Stimulated activated naive CD8-positive, alpha-beta T cell treated with anti-CD3 and anti-CD28 coated beads, Interleukin-15, Interleukin-2, amounts not matched to agents 100 ng/mL and 50 ng/mL, for 24 hours (primary cell): ENCODE measurements at regions not wholly inside any gene's neighbourhood (a gene's known extent, or its start where the extent isn't known, plus 50 kb on each side); places are given as distances from the start of the nearest gene placed in this dataset.

Source experiments
- H3K27ac Mint-ChIP-seq: one replicate; pipeline ENCODE4 v1.8.0; 2021; ENCODE audit warnings: mild to moderate bottlenecking, mixed read lengths
- H3K27me3 Mint-ChIP-seq: one replicate; pipeline ENCODE4 v1.8.0; 2021; ENCODE audit warnings: mixed read lengths
- H3K36me3 Mint-ChIP-seq: one replicate; pipeline ENCODE4 v1.8.0; 2021; ENCODE audit warnings: low read depth, mixed read lengths
- H3K4me1 Mint-ChIP-seq: one replicate; pipeline ENCODE4 v1.8.0; 2021; ENCODE audit warnings: low read depth, mixed read lengths
- H3K4me3 Mint-ChIP-seq: one replicate; pipeline ENCODE4 v1.8.0; 2021; ENCODE audit warnings: mild to moderate bottlenecking, mixed read lengths
- H3K9me3 Mint-ChIP-seq: one replicate; pipeline ENCODE4 v1.8.0; 2021; ENCODE audit warnings: mixed read lengths

DNA sequence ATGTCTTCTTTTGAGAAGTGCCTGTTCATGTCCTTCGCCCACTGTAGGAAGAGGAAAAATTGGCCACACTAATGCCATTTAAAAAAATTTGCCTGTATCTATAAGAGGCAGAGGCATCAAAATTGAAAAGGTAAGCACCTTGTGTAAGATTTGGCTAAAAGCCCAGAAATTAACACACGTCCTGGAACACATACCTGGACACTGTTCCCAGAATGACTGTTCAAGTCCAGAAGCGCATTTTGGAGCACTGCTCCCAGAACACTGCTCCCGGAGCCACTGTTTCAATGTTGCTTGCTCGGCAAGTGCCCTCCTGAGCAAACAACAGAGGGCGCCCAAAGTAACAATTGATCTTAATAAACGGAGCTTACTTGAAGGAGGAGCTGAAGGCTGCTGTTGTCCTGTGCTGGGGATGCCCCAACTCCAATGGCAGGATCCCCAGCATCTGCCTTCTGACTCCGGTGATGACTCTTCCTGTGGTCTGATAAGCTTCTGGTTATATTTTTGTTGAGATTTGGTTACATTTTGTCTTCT lies 1958.6 kb downstream of the C4orf33 start:
- Mint-ChIP-seq H3K4me1 (no peaks in the 10 kb centered on the region), H3K9me3 (peaks cover 12% of the 10 kb centered on the region), H3K4me3 (no peak overlapping the region), H3K27ac (no peak overlapping the region), H3K27me3 (no peaks in the 10 kb centered on the region), H3K36me3 (no peaks in the 10 kb centered on the region)

DNA sequence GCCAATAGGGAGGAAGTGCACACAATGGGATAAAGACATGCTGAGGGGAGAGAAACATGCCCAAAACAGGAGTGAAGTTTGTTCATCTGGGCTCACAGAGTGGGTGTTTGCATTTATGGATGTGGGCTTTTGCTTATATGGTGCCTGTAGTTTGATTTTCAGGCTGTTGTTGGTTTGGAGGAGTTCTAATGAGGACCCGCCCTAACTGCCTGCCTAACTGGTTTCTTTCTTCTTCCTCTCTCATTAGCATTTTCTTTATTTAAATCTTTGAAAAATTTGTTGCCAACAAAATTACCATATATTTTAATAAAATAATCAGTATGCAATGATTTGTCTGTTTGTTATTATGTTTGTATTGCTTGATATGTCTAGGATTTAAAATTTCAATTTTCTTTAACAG lies 1965.8 kb downstream of the C4orf33 start:
- no peak overlapping the region for H3K27ac Mint-ChIP-seq
- H3K4me3 Mint-ChIP-seq, result no peak overlapping the region
- peaks cover 15% of the 10 kb centered on the region for H3K9me3 Mint-ChIP-seq
- no peaks in the 10 kb centered on the region for H3K4me1 Mint-ChIP-seq
- H3K27me3 Mint-ChIP-seq, result no peaks in the 10 kb centered on the region
- H3K36me3 Mint-ChIP-seq, result no peaks in the 10 kb centered on the region

DNA sequence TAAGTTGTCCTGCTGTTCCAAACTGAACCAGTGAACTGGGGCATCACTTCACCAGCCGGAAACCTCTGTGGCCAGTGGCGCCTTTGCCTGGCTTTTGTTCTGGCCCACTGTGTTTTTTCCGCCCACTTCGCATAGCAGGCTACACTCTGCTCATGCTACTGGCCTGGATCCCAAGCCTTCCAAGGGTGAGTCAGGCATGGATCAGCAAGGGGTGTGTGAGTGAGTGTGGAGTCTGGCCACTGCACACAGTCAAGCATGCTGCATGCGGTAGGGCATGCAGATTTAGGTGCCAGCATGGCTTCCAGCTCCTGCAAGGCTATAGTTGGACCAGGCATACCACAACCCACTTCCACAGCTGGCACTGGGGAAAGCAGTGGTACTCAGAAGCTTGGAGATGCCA lies 1967.9 kb downstream of the C4orf33 start:
- Mint-ChIP-seq H3K4me1 (no peaks in the 10 kb centered on the region), H3K9me3 (peaks cover 11% of the 10 kb centered on the region), H3K4me3 (no peak overlapping the region), H3K27me3 (no peaks in the 10 kb centered on the region), H3K36me3 (no peaks in the 10 kb centered on the region), H3K27ac (no peak overlapping the region)

DNA sequence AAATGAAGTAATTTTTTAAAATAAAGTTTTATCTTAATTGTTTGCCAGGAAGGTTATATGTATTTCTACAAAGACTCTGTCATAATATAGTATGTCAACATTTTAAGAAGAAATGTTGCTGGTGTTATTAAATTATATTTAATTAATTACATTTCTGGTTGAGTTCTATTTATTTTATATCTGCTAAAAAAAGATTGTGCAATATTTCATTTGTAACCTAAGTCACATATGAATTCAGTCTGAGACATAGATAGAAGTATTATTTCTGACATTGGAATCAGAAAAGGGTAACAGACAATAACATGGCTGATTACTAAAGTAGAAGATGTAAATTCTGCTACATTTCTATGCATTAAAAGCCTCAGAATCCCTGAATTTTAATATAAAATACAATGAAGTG lies 1985.1 kb downstream of the C4orf33 start:
- H3K4me3 Mint-ChIP-seq, result no peak overlapping the region
- no peaks in the 10 kb centered on the region for H3K27me3 Mint-ChIP-seq
- no peaks in the 10 kb centered on the region for H3K9me3 Mint-ChIP-seq
- no peaks in the 10 kb centered on the region for H3K36me3 Mint-ChIP-seq
- no peak overlapping the region for H3K27ac Mint-ChIP-seq
- H3K4me1 Mint-ChIP-seq, result no peaks in the 10 kb centered on the region

DNA sequence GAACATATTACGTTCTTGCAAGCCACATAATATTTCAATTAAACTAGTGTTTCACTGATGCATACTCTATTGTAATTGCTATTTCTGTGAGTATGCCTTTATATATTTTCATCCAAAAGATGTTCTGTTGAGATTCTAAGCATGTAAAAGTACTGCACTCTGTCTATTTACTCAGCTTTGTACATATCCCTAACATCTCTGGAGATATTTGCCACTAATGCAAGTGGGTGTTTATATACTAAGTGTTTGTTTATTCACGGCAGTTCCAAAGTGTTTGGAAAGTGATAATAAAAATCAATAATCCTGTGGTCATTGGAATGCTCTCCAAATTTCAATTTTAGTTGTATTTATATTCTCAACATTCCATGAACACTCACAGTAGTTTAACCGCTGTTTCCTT lies 1989.0 kb downstream of the C4orf33 start:
- H3K27ac Mint-ChIP-seq, result no peak overlapping the region
- H3K9me3 Mint-ChIP-seq, result no peaks in the 10 kb centered on the region
- H3K27me3 Mint-ChIP-seq, result no peaks in the 10 kb centered on the region
- no peaks in the 10 kb centered on the region for H3K36me3 Mint-ChIP-seq
- no peaks in the 10 kb centered on the region for H3K4me1 Mint-ChIP-seq
- H3K4me3 Mint-ChIP-seq, result no peak overlapping the region

DNA sequence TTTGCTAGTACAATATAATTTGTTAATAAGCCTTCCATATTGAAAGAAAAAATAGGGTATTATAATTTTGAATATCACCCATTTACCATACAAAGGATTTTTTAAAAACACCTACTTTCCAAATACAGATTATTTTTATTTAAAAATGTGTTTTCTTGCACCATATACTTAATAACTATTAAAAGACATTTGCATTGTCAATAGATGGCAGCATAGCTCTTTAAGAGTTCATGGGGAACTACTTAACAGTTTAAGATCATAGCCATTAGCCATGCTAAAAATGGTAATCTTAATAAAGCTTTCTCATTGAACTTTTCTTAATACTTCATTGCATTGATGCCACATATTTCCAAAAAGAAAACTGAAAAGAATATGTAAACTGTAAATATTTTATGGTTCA lies 1995.9 kb downstream of the C4orf33 start:
- Mint-ChIP-seq H3K4me1 (no peaks in the 10 kb centered on the region), H3K36me3 (no peaks in the 10 kb centered on the region), H3K27me3 (no peaks in the 10 kb centered on the region), H3K27ac (no peak overlapping the region), H3K9me3 (no peaks in the 10 kb centered on the region), H3K4me3 (no peak overlapping the region)

DNA sequence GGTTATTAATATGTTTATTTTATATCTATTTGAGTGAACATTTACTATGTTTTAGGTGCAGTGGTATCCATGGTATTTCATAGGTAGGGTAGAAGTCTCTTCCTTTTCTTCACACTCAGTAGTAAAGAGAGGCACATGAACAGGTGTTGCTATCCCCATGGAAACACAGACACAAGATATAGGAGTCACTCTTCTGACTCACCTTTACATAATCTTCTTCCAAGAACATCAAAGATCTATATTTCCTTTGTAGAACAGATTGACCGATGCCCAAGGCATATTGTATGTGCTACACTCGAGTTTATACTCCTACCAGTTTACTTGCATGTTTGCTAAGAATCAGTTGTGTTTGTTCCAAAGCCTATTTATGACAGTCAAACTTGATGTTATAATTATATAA lies 1997.4 kb downstream of the C4orf33 start:
- H3K9me3 Mint-ChIP-seq, result no peaks in the 10 kb centered on the region
- H3K4me1 Mint-ChIP-seq, result no peaks in the 10 kb centered on the region
- H3K4me3 Mint-ChIP-seq, result no peak overlapping the region
- no peaks in the 10 kb centered on the region for H3K27me3 Mint-ChIP-seq
- no peak overlapping the region for H3K27ac Mint-ChIP-seq
- no peaks in the 10 kb centered on the region for H3K36me3 Mint-ChIP-seq

DNA sequence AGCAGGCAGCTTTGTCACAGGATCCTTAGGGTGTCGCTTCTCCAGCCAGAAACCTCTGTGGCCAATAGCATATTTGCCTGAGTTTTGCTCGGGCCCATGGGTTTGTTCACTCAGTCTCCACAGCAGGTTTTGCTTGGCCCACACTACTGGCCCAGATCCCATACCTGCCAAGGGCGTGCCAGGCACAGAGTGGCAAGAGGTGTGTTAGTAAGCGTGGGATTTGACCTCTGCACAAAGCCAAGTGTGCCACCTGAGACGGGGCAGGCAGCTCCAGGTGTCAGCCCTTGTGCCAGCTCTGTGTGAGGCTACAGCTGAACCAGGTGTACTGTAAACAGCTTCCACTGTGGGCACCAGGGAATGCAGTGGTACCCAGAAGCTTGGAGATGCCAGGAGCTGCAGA lies 2003.0 kb downstream of the C4orf33 start:
- Mint-ChIP-seq H3K4me1 (no peaks in the 10 kb centered on the region), H3K4me3 (no peak overlapping the region), H3K27me3 (no peaks in the 10 kb centered on the region), H3K9me3 (peaks cover 5% of the 10 kb centered on the region), H3K27ac (no peak overlapping the region), H3K36me3 (no peaks in the 10 kb centered on the region)

DNA sequence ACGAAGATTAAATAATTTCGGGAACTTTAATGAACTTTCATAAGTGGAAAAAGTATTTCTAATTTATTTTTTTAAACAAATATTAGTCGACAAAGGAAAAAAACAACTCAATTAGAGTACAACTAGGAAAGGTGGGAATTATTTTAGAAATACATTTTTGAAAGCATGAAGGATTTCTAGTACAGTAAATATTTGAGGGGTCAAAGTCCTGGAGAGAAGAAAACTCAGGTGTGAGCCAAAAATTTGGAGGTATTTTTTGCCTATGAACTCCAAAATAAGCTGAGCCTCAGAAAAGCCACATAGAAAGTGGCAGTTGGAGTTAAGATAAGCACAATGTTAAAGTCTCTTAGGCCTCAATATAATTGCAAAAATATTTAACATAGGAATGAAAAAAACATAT lies 2017.3 kb downstream of the C4orf33 start:
- H3K9me3 Mint-ChIP-seq, result peaks cover 4% of the 10 kb centered on the region
- H3K4me1 Mint-ChIP-seq, result no peaks in the 10 kb centered on the region
- no peak overlapping the region for H3K27ac Mint-ChIP-seq
- H3K27me3 Mint-ChIP-seq, result no peaks in the 10 kb centered on the region
- H3K4me3 Mint-ChIP-seq, result no peak overlapping the region
- no peaks in the 10 kb centered on the region for H3K36me3 Mint-ChIP-seq

DNA sequence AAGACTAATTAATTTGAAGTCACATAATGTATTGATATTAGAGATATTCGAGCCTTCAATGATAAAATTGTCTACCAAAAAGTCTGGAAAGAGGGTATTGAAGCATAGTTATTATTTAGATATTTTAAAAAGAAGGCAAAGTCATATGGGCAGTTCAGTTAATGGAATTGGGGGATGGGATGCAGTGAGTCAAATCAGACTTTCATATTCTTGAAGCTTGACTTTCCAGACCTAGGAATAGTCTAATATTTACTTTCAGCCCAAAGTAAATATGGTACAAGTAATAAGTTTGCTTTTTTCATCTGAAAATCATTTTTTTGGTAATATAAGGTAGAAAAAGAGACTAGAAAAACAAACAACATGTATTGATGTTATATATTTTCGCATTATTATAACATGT lies 2017.8 kb downstream of the C4orf33 start:
- H3K4me3 Mint-ChIP-seq, result no peak overlapping the region
- H3K27me3 Mint-ChIP-seq, result no peaks in the 10 kb centered on the region
- peaks cover 4% of the 10 kb centered on the region for H3K9me3 Mint-ChIP-seq

DNA sequence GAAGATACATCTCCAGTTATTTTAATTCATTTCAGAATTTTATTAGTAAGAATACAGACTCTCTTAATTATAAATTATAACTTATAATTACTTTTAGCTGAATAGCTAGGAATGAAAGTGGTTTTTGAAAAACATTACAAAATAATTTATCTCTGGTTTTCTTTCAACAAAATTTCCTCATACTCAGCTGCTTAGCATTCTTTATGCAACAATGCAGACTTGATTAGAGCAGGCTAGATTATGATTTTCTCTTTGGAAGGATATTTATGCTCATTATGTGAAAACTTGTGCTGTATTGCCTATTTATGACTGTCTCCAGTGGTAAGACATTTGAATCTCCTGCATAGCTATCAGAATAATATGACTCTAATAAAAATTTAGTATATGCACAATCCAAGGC lies 2023.7 kb downstream of the C4orf33 start:
- Mint-ChIP-seq H3K4me1 (no peaks in the 10 kb centered on the region), H3K27me3 (no peaks in the 10 kb centered on the region), H3K36me3 (no peaks in the 10 kb centered on the region), H3K4me3 (no peak overlapping the region), H3K9me3 (no peaks in the 10 kb centered on the region), H3K27ac (no peak overlapping the region)

More for the DNA sequence above, 2017.8 kb downstream of the C4orf33 start:
- Mint-ChIP-seq H3K27ac (no peak overlapping the region), H3K36me3 (no peaks in the 10 kb centered on the region), H3K4me1 (no peaks in the 10 kb centered on the region)

DNA sequence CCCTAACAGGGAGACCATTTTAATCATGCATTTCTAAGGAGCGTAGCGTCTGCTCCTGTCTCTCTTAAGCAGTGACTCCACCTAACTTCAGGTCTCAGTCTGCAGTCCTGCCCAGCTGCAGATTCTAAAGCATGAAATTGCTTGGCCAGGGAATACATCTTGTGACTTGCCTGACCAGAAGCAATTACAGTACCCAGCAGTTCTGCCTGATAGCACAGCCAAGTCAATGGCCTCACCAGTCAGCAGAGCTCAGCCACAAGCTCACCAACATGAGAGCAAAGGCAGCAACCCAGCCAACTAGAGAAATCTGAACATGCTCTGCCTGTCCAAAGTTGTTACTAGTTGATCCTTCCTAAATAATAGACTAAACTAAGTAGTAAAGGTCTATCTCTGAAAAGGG lies 2011.9 kb upstream of the PCDH10 start:
- Mint-ChIP-seq H3K27ac (no peak overlapping the region), H3K4me3 (no peak overlapping the region), H3K4me1 (no peaks in the 10 kb centered on the region), H3K27me3 (no peaks in the 10 kb centered on the region), H3K9me3 (peaks cover 16% of the 10 kb centered on the region), H3K36me3 (no peaks in the 10 kb centered on the region)

DNA sequence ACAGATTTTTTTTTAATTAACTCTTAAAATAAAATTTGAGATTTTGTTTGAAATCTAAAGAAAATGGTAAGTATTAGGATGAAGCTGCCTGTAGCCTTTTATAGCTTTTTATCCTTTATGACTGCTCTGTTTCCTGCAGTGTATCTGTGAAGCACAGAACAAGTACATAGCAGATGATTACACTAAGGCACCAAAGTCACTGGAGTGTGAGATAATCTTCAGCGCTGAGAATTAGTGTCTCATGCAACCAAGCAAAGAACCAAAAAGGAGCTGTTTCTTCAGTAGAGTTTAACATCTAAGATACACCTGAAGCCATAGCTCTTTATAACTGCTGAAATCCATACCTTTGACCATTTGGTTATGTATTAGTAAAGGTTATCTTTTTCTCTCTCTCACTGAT lies 1989.8 kb upstream of the PCDH10 start:
- Mint-ChIP-seq H3K4me3 (no peak overlapping the region), H3K9me3 (no peaks in the 10 kb centered on the region), H3K27ac (no peak overlapping the region), H3K27me3 (no peaks in the 10 kb centered on the region), H3K36me3 (no peaks in the 10 kb centered on the region), H3K4me1 (no peaks in the 10 kb centered on the region)

DNA sequence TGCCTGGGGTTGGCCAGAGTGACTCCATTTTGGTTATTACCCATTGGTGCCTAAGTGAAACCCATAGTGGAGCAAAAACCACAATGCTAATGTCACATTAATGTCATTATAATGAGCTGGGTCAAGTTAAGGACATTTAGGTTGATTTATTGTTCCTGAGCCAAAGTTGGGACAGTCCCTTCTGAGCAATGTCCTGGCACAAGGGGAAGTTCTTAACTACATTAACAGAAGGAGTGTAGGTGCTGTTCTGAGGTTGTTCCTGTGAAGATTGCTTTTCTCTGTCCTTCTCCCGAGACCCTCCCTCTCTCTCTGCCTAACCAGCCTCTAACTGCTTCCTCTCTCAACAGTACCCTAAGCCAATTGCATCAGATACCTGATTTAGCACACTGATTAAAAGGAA lies 1956.8 kb upstream of the PCDH10 start:
- no peak overlapping the region for H3K4me3 Mint-ChIP-seq

DNA sequence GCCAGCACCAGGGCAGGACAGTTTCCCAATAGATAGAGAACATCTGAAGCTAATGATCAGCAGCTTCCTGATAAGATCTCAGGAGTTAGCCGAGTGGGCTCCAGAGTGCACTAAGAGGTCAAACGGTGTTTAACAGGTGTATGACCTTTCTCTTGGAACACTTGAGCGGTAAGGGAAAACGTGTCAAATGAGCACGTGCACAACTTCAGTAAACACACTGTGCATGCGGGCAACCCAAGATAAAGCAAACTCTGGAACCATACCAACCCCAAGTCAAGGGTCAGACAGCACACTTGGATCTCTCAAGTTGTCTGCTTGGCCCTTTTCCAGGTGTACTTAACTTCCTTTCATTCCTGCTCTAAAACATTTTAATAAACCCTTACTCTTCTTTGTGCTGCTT lies 1941.5 kb upstream of the PCDH10 start:
- Mint-ChIP-seq H3K4me3 (no peak overlapping the region), H3K27ac (no peak overlapping the region), H3K27me3 (no peaks in the 10 kb centered on the region), H3K36me3 (no peaks in the 10 kb centered on the region), H3K9me3 (no peaks in the 10 kb centered on the region), H3K4me1 (no peaks in the 10 kb centered on the region)

More for the DNA sequence above, 1956.8 kb upstream of the PCDH10 start:
- no peak overlapping the region for H3K27ac Mint-ChIP-seq
- H3K36me3 Mint-ChIP-seq, result no peaks in the 10 kb centered on the region
- H3K4me1 Mint-ChIP-seq, result no peaks in the 10 kb centered on the region
- H3K9me3 Mint-ChIP-seq, result peaks cover 3% of the 10 kb centered on the region
- no peaks in the 10 kb centered on the region for H3K27me3 Mint-ChIP-seq

DNA sequence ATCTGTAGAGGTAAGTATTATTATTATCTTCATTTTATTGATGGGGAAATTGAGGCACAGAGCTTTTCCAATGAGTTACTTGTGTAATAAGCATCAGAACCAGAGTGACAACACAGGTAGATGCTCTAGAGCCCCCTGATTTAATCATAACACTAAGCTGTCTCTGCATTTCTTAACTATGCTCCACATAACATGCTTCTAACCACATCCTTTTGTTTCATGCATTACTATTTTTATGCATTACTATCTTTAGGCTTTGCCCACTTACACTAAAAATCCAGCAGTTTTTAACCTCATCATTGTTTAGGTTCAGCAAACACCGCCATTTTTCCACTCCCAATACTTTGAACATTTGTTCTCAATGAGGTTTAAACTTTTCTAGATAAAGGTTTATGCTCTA lies 1900.8 kb upstream of the PCDH10 start:
- Mint-ChIP-seq H3K4me1 (no peaks in the 10 kb centered on the region), H3K9me3 (peaks cover 3% of the 10 kb centered on the region), H3K27ac (no peak overlapping the region), H3K27me3 (no peaks in the 10 kb centered on the region), H3K36me3 (no peaks in the 10 kb centered on the region), H3K4me3 (no peak overlapping the region)
